ENCODE measurements at regions not wholly inside any gene's neighbourhood (a gene's known extent, or its start where the extent isn't known, plus 50 kb on each side); places are given as distances from the start of the nearest gene placed in this dataset.
"Not testable (repeated sequence)": the region's sequence is repeated elsewhere in the genome, so short reads cannot be mapped to it uniquely, and the experiment has no call there.

DNA sequence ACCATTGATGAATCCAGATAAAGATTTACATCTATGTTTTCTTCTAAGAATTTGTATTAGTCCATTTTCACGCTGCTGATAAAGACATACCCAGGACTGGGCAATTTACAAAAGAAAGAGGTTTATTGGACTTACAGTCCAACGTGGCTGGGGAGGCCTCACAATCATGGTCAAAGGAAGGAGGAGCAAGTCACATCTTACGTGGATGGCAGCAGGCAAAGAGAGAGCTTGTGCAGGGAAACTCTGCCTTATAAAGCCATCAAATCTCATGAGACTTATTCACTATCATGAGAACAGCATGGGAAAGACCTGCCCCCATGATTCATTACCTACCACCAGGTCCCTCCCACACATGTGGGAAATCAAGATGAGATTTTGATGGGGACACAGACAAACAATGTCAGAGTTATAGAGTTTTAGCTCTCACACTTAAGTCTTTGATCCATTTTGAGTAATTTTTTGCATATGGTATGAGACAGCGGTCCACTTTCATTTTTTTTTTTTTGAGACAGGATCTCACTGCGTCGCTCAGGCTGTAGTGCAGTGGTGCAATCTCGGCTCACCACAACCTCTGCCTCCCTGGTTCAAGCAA, 53.5 kb upstream of the JADE2 start:
- DNase-seq (ENCODE audit: low read depth); H3K4me3 ChIP-seq (ENCODE audit: low read depth, low read length): not testable (repeated sequence)

DNA sequence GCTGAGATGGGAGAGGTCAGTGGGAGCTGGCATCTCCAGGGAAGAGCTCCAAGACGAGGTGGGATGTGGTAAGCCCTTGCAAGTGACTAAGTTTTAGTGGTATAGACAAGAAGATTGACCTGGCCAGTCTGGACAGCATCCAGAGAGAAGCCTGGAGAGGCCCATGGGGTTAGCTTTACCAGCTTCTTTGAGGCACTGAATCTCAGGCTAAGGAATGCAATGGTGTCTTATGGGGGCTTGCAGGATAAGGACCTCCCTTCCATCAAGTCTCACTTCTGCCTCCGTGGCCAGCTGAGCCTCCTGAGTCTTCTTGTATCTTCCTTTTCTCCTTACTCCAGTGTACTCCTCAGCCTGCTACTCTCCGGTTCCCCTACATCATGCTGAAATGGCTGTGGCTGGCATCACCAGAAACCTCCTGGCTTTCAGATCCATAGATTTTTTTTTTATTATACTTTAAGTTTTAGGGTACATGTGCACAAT, 56.5 kb upstream of the JADE2 start:
- no peak for DNase-seq (ENCODE audit: low read depth)
- H3K4me3 ChIP-seq (ENCODE audit: low read depth, low read length), result no peak overlapping the region

DNA sequence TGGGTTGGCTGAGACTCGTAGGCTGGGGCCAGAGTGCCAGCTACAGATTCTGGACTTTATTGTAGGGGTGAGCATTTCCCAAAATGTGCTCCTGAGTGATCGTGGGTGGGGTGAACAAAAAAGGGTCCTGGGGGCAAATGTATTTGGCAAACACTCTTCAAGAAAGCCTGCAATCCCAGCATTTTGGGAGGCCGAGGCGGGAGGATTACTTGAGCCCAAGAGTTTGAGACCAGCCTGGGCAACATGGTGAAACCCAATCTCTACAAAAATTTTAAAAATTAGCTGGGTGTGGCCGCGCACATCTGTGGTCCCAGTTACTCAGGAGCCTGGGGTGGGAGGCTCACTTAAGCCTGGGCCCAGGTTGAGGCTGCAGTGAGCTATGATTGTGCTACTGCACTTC, 55.5 kb upstream of the CDKN2AIPNL start:
- DNase-seq (ENCODE audit: low read depth), result no peak
- H3K4me3 ChIP-seq (ENCODE audit: low read depth, low read length), result no peak overlapping the region

DNA sequence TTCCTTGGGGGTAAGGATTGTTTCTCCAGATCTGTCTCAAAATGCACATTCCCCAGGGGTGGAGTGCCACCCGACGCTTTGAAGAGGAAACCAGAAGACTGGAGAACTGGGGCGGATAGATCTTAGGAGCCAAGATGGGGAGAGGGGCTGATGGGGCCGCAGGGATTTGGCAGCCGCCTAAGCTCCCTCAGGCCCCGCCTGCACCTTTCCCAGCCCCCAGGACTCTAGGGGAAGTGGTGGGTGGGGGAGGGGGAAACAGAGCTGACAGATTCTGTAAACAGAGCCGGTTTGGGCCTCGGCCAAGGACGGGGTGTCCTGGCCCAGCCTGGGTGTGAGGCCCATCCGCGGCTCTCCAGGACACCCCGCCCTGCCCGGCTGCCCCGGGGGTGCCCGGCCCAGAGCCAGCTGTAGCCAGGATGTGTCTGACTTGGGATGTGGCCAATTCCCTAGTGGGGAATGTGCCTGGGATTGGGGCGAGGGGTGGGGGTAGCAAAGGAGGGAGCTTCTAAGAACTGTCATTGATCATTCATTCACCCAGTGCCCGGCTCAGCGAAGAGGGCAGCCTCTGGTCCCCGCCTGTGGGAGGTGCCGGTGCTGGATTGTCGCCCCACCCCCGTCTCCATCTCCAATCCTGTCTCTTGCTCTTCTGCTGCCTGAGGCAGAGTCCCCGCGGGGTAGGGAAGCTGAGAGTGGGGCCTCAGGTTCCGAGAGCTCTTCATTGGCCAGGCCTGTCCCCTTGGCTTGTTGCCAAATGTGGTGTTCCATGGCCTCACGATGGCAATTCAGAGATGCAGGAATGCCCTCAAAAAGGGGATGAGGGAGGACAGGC, 54.8 kb upstream of the CDKN2AIPNL start:
- peak overlapping the region; percentile 38 for H3K4me3 ChIP-seq (ENCODE audit: low read depth, low read length)
- DNase-seq (ENCODE audit: low read depth), result peak; percentile 94

DNA sequence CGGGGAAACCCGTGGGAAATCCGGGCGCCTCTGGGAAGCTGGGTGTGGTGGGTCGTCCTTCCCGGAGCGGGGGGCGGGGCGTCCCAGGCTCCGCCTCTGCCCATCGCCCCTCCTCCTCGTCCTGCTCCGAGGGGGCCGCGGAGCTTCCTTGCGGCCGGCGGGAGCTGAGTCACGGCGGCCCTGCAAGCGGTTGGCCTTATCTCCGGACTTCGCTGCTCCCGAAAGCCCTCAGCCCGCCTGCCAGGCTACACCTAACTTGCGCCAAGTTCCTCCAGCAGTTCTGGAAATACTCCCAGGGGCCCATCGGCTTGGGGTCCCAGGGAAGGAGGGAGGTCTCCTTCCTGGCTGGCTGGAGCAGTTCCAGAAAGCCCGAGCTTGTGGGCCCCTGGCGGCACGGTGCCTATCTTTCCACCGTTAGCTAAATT, 54.1 kb upstream of the CDKN2AIPNL start:
- peak; percentile 79 for DNase-seq (ENCODE audit: low read depth)
- peak overlapping the region; percentile 38 for H3K4me3 ChIP-seq (ENCODE audit: low read depth, low read length)

DNA sequence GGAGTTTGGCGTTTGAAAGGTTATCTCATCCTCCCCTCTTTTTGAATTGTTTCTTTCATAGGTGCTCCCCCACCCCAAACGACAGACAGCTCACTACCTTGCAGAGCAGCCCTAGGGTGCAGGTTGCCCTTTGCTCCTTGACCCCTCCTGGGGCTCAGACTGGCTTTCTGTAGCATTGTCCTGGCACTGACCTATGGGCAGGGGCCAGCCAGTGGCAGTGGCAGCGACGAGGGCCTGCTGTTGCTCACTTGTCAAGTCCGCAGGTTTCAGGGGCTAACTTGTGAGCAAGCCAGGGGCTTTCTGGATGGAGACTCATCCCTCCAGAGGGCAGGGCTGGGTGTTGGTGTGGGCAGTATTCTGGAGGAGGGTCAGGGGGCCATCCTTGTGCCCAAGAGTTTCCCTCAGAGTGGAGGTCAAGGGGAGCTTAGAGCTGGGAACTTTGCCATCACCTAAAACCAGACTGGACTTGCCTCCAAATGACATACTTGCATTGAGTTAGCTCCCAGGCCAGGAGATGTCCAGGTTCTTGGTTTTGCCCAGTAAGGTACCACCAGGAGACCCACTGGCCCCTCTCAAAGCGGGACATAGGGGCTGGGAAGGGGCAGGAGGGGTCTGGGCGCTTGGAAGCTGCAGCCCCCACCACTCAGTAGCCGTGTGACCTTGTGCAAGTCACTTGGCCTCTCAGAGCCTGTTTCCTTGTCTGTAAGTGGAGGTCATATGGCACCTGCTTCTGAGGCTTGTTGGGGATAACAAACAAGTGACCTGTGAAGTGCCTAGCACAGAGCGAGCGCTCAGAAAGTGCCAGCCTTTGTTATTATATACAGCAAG, 53.5 kb upstream of the CDKN2AIPNL start:
- no peak for DNase-seq (ENCODE audit: low read depth)
- H3K4me3 ChIP-seq (ENCODE audit: low read depth, low read length), result no peak overlapping the region

DNA sequence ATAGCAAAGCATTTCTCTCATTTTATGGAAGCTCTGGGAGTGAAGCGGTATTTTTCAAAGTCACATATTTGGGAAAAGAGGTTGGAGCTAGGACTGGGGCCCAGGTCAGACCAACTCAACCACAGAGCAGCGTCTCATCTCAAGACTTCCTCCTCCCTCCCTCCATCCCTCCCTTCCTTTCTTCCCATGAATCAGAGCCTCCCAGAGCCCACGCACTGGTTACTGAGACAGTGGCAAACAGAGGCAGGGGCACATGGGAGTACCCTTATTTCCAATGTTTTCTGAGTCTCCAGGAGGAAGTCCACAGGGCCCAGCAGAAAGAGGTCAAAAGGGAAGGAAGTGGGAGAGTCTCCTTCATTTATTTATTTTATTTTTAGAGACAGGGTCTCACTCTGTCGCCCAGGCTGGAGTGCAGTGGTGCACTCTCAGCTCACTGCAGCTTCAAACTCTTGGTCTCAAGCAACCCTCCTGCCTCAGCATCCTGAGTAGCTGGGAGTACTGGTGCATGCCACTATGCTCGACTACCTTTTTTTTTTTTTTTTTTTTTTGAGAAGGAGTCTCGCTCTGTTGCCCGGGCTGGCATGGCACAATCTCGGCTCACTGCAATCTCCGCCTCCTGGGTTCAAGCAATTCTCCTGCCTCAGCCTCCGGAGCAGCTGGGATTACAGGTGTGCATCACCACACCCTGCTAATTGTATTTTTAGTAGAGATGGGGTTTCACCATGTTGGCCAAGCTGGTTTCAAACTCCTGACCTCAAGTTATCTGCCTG, 52.5 kb upstream of the CDKN2AIPNL start:
- H3K4me3 ChIP-seq (ENCODE audit: low read depth, low read length), result no peak overlapping the region
- DNase-seq (ENCODE audit: low read depth), result peak; percentile 28

DNA sequence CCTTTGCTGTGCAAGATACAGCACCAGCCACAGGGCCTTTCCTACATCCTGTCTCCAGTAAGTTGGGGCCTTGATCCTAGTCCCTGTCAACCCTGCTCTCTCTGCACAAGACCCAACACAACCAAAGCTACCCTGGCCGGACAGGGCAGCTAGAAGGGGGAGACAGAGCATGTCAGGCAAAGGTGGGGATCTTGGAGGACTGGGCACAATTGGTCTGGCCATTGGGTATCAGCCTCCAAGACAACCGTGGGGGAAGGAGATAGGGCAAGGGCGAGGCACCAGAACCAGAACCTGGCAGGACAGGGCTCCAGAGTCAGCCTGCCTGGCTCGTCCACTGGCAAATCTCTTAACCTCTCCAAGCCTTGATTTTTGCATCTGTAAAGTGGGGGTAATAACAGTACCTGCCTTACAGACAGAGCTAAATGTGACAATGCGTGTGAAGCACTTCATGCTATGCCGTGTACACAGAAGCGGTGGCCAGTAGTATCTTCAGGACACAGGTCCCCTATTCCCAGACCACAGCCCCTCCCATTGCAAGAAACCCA, 51.6 kb upstream of the CDKN2AIPNL start:
- no peak for DNase-seq (ENCODE audit: low read depth)

DNA sequence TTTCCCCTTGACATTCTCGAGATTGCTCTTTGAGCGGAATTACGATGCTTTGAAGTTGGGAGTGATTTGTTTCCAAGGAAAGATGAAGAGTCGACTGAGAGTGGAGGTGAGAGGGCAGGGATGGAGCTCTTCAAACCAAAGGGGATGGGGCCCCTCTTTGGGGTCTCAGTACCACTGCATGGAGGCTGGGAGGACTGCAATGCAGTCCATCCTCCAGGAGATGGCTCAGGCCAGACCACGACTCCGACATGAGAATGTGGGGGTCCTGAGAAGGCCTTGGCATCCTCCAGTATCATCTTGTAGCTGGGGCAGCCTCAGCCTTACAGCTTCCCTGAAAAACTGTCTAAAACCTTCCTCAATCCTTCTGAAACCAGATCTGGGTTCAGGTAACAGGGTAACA, 51.1 kb upstream of the CDKN2AIPNL start:
- DNase-seq (ENCODE audit: low read depth), result no peak
- no peak overlapping the region for H3K4me3 ChIP-seq (ENCODE audit: low read depth, low read length)

More for the DNA sequence above, 51.6 kb upstream of the CDKN2AIPNL start:
- no peak overlapping the region for H3K4me3 ChIP-seq (ENCODE audit: low read depth, low read length)

DNA sequence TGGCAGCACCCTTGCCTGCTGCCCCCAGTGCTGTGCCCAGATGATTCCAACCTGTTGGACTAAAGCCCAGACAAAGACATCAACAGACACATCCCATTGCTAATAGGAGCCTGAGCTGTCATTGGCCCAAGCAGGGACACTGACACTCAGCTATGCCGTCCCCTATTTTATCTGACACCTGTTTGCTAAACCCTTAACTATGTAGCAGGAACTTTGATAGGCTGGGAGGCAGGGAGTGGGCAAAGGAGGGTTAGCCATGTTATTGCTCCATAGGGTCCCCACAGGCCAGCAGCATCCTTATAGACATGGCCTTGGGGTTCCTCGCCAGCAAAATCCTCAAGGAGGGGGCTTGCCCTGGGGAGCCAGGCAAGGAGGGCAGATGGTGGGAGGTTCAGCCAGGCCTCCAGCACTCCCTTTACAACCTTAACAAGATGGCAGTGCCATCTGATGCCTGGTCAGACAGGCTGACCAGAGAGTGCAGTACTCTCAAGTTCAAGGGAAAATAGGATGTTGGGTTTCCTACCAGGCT, 50.4 kb upstream of the CDKN2AIPNL start:
- DNase-seq (ENCODE audit: low read depth), result no peak
- no peak overlapping the region for H3K4me3 ChIP-seq (ENCODE audit: low read depth, low read length)

Measured in skeletal muscle cell (primary cell).